ENCODE measurements at regions not wholly inside any gene's neighbourhood (a gene's known extent, or its start where the extent isn't known, plus 50 kb on each side); places are given as distances from the start of the nearest gene placed in this dataset.
A peak's percentile ranks its signal among the peaks of the same experiment; 100 is the strongest.
"Not testable (repeated sequence)": the region's sequence is repeated elsewhere in the genome, so short reads cannot be mapped to it uniquely, and the experiment has no call there.

GRCh38 chr20:8990770-8991169, 78.1 kb upstream of the PLCB4 start:
- no peak for DNase-seq (ENCODE audit: low read depth)

- no peak for DNase-seq (ENCODE audit: low read depth)
Observed at GRCh38 chr20:8994045-8994444, 74.8 kb upstream of the PLCB4 start.

DNA sequence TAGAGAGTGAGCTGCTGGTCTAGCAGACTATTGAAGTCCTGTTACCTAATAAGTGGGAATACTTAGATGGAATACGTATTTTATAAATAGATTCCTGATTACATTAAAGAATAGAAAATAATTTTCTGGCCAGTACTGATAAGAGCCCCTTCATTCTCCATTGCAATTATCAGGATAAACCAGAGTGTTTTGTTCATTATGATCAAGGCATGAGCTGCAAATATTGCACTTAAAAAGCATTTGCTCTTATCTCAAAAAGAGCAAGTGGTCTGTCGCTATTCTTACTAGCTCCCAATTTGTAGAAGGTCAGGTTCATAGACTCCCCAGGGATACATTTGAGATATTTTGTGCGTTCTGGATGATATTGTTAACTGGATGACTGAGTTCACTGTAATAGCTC, 73.1 kb upstream of the PLCB4 start:
- DNase-seq (ENCODE audit: low read depth), result no peak

DNA sequence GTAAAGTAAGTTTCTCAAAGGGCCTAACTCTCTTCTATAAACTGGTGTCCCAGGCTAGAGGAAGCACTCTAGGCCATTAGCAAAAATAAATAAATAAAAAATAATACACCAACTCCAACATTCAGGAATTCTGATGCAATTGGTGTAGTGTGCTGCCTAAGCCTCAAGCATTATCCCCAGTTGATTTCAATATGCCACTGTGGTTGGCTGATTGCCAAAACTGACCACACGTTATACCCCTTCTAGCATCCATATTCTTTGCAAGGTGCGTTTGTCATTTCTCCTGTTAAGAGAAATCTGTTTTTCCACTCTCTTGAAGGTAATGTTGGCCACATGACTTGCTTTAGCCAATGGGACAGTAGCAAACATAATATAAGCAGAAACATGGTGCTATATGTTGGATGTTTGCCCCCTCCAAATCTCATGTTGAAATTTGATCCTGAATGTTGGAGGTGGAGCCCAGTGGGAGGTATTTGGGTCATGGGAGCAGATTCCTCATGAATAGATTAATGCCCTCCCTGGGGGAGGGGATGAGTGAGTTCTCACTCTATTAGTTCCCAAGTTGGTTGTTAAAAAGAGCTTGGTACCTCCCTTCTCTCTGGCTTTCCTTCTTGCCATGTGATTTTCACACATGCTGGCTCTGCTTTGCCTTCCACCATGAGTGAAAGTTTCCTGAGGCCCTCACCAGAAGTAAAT, 71.9 kb upstream of the PLCB4 start:
- DNase-seq (ENCODE audit: low read depth), result peak; percentile 9

DNA sequence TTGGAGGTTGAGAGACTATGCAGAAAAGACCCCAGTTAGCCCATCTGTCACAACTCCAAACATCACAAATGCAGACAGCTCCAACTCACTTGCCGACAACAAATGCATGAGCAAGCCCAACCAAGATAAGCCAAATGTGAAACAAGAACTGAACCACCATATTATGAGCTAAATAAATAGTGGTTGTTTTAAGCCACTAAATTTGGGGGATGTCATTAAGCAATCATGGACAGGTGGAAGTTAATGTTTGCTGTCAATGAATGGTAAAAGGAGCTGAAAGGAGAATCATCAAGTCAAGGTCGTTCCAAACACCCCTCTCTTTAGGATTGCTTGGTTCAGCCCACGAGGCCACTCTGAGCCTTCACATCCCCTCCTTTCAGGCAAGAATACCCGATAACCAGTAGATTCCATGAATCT, 71.2 kb upstream of the PLCB4 start:
- DNase-seq (ENCODE audit: low read depth), result no peak

DNA sequence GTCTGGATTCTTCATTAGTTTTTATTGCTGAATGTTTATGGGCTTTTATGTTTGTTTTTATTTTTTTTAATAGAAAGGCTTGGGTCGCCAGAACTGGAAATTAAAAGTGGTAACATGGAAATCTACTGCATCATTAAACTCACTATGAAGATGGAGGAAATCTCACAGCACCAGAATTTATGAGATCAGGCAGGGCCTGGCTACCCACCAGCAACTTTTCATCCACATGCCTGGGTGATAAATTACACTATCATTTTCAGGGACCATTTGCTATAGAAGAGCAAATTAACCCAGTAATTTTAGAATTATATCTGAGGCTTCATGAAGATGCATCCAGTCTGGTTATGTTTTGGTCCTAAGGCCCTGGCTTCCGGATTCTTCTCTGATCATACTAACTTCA, 57.8 kb upstream of the PLCB4 start:
- DNase-seq (ENCODE audit: low read depth), result no peak

DNA sequence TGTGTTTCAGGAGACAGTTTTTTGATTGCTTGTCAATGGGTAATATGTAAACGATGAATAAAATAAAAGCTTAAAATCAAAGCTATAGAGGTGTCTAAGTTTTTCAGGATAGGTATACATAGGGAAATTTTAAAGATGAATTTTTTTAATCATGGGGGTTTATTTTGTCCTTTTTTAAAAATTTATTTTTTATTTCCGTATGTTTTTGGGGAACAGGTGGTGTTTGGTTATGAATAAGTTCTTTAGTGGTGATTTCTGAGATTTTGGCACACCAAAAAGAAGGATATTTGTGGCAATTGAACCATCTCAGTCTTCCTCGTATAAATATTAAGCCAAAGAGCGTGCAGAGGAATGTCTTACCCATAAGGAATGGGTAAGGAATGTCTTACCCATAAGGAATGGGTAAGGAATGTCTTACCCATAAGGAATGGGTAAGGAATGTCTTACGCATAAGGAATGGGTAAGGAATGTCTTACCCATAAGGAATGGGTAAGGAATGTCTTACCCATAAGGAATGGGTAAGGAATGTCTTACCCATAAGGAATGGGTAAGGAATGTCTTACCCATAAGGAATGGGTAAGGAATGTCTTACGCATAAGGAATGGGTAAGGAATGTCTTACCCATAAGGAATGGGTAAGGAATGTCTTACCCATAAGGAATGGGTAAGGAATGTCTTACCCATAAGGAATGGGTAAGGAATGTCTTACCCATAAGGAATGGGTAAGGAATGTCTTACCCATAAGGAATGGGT, 53.5 kb upstream of the PLCB4 start:
- DNase-seq (ENCODE audit: low read depth), result not testable (repeated sequence)

- DNase-seq (ENCODE audit: low read depth), result peak; percentile 60
Observed at GRCh38 chr20:9015984-9016324, 52.9 kb upstream of the PLCB4 start.

GRCh38 chr20:9018346-9018745, 50.5 kb upstream of the PLCB4 start:
- DNase-seq (ENCODE audit: low read depth), result no peak
